Fibroblast of pulmonary artery (primary cell): ENCODE measurements at regions not wholly inside any gene's neighbourhood (a gene's known extent, or its start where the extent isn't known, plus 50 kb on each side); places are given as distances from the start of the nearest gene placed in this dataset.

Experiments used
- DNase-seq: peaks from one replicate; pipeline ENCODE4 v3.0.0-alpha.2; 2010; ENCODE audit warnings: low read depth
- H3K4me3 ChIP-seq: replicated peaks from 2 replicates; pipeline ENCODE4 v1.5.1; 2011; ENCODE audit warnings: low read depth, mild to moderate bottlenecking, control low read depth, low read length, moderate library complexity
- CTCF ChIP-seq: IDR thresholded peaks from 2 replicates; pipeline ENCODE4 v1.5.1; 2011; ENCODE audit warnings: mild to moderate bottlenecking, control low read depth, low read length, inconsistent platforms; ENCODE audit errors: missing control alignments

- TF ChIP-seq CTCF = no peak
- DNase-seq = no peak
- no peak overlapping the region for H3K4me3 ChIP-seq
Observed at GRCh38 chr7:88429382-88429781, 122.7 kb upstream of the STEAP4 start.

- TF ChIP-seq CTCF = no peak
- DNase-seq = no peak
- H3K4me3 ChIP-seq = no peak overlapping the region
Observed at GRCh38 chr7:88402529-88402928, 95.8 kb upstream of the STEAP4 start.

GRCh38 chr7:88401009-88401623 lies 94.4 kb upstream of the STEAP4 start:
- DNase-seq = peak; percentile 3
- TF ChIP-seq CTCF = peak; percentile 33
- no peak overlapping the region for H3K4me3 ChIP-seq

- DNase-seq = peak; percentile 14
- TF ChIP-seq CTCF = no peak
- H3K4me3 ChIP-seq = no peak overlapping the region
Observed at GRCh38 chr7:88399696-88400240, 93.1 kb upstream of the STEAP4 start.

GRCh38 chr7:88399036-88399435 lies 92.3 kb upstream of the STEAP4 start:
- TF ChIP-seq CTCF = no peak
- no peak for DNase-seq
- no peak overlapping the region for H3K4me3 ChIP-seq

GRCh38 chr7:88398459-88398858 lies 91.8 kb upstream of the STEAP4 start:
- H3K4me3 ChIP-seq = no peak overlapping the region
- TF ChIP-seq CTCF = no peak
- DNase-seq = no peak

- no peak for TF ChIP-seq CTCF
- no peak for DNase-seq
- H3K4me3 ChIP-seq = no peak overlapping the region
Observed at GRCh38 chr7:88396948-88397322, 90.2 kb upstream of the STEAP4 start.
